ENCODE measurements at regions not wholly inside any gene's neighbourhood (a gene's known extent, or its start where the extent isn't known, plus 50 kb on each side); places are given as distances from the start of the nearest gene placed in this dataset.

DNA sequence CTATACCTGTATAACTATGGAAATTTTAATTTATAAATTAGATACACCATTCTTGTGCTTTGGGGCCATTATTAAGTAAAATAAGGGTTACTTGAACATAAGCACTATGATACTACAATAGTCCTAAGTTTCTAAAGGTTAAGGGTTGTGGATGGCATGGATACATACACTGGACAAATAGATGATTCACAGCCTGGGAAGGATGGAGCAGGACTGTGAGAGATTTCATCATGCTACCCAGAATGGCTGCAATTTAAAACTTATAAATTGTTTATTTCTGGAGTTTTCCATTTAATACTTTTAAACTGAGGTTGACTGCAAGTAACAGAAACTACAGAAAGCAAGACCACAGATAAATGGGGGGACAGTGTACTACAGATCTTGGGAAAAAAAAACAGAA, 295.8 kb upstream of the ZNF804A start:
- TF ChIP-seq CTCF (optimal IDR thresholded peaks at IDR 0.05 in 1 of 3, IDR thresholded peaks at IDR 0.05 in 1 of 3, conservative IDR thresholded peaks at IDR 0.05 in 1 of 3; ENCODE audit: extremely low read depth in 1 of 3, insufficient read depth in 2 of 3, low read length in 3 of 3) (no peak), EZH2 (IDR thresholded peaks at IDR 0.05; ENCODE audit: low read length) (no peak)

All from keratinocyte (primary cell).